ENCODE measurements at regions not wholly inside any gene's neighbourhood (a gene's known extent, or its start where the extent isn't known, plus 50 kb on each side); places are given as distances from the start of the nearest gene placed in this dataset.
"Not testable (repeated sequence)": the region's sequence is repeated elsewhere in the genome, so short reads cannot be mapped to it uniquely, and the experiment has no call there.

DNA sequence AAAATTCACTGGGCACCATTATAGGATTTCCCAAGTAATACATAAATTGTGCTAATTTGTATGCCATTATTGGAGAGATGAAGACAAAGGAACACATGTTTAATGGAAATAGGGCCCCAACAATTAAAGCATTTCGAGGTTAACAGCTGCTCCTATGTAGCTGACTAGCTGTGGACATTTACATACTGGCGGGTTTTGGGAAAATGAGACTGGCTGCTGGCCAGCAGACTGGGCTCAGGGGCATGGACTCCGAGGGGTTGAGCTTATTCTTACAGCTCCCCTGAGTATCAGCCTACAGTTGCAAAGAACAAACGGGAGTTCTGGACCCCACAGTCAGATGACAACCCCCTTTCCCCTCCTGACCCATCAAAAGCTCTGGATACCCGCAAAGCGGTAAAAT is 91.9 kb upstream of the MYO3A start:
- Histone ChIP-seq H3K4me3 (no peak overlapping the region), H3K27ac (no peak overlapping the region), H3K27me3 (no peaks in the 10 kb centered on the region), H3K36me3 (no peaks in the 10 kb centered on the region), H3K9me3 (no peaks in the 10 kb centered on the region), H3K4me1 (ENCODE audit: insufficient read depth) (no peaks in the 10 kb centered on the region)
- WGBS, 3 donors, result 57 to 67% (median 57%) methylated on average over 6 of the region's 6 CpGs
- no peak for DNase-seq
- intact Hi-C loops (cut with DNase I), result no loop called here
- TF ChIP-seq, protein P1, sequence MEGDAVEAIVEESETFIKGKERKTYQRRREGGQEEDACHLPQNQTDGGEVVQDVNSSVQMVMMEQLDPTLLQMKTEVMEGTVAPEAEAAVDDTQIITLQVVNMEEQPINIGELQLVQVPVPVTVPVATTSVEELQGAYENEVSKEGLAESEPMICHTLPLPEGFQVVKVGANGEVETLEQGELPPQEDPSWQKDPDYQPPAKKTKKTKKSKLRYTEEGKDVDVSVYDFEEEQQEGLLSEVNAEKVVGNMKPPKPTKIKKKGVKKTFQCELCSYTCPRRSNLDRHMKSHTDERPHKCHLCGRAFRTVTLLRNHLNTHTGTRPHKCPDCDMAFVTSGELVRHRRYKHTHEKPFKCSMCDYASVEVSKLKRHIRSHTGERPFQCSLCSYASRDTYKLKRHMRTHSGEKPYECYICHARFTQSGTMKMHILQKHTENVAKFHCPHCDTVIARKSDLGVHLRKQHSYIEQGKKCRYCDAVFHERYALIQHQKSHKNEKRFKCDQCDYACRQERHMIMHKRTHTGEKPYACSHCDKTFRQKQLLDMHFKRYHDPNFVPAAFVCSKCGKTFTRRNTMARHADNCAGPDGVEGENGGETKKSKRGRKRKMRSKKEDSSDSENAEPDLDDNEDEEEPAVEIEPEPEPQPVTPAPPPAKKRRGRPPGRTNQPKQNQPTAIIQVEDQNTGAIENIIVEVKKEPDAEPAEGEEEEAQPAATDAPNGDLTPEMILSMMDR (IDR thresholded peaks at IDR 0.05), result no peak
- no peak for TF ChIP-seq EP300 (IDR thresholded peaks at IDR 0.05)
- TF ChIP-seq POLR2A (IDR thresholded peaks at IDR 0.05), result no peak

DNA sequence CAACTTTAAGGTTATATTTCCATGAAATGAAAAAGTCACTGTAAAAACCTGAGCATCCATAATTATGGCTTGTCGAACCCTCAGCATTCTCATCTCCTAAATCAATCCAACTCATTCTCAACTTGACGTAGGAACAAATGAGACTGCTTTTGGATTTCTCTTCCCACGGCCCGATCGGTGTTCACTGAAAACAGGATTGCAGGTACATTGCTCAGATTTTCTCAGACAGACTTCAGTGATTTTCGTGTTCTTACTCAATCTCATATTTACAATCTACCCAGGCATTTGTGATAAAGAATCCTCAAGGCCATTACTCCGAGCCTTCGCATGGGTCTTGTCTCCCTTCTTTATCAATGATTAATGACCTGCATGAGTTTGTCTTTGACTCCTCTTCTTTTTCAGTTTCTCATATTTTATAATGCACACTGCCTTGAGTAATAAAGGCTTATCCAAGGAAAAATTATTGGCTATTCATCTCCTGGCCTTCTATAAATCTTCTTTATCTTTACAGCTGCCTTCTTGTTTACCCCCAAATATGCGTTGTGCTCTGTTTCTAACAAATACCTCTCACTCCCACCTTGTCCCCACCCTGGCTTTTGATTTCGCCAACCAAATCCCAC is 90.4 kb upstream of the MYO3A start:
- Histone ChIP-seq H3K4me3 (no peak overlapping the region), H3K4me1 (ENCODE audit: insufficient read depth) (no peaks in the 10 kb centered on the region), H3K27me3 (no peaks in the 10 kb centered on the region), H3K9me3 (no peaks in the 10 kb centered on the region), H3K27ac (no peak overlapping the region), H3K36me3 (no peaks in the 10 kb centered on the region)
- no peak for DNase-seq
- intact Hi-C loops (cut with DNase I), result no loop called here
- WGBS, 3 donors, result 15 to 21% (median 16%) methylated on average over 10 of the region's 10 CpGs
- TF ChIP-seq, protein P1 (IDR thresholded peaks at IDR 0.05), result no peak
- no peak for TF ChIP-seq POLR2A (IDR thresholded peaks at IDR 0.05)
- TF ChIP-seq EP300 (IDR thresholded peaks at IDR 0.05), result no peak

DNA sequence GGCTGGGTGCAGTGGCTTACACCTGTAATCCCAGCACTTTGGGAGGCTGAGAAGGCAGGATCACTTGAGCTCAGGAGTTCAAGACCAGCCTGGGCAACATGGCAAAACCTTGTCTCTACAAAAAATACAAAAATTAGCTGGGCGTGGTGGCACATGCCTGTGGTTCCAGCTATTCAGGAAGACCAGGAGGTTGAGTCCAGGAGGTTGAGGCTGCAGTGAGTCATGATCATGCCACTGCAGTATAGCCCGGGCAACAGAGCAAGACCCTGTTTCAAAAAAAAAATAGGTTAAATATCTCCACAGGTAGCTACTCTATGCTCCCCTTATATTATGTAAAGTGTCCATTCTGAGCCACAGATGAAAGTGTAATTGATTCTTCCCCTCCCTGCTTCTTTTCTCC is 89.3 kb upstream of the MYO3A start:
- DNase-seq; H3K27me3 ChIP-seq; H3K27ac ChIP-seq; H3K36me3 ChIP-seq; H3K4me3 ChIP-seq; intact Hi-C loops (cut with DNase I); H3K9me3 ChIP-seq; H3K4me1 ChIP-seq (ENCODE audit: insufficient read depth): not testable (repeated sequence)
- WGBS, 3 donors, result 84 to 87% (median 86%) methylated on average over 2 of the region's 2 CpGs

DNA sequence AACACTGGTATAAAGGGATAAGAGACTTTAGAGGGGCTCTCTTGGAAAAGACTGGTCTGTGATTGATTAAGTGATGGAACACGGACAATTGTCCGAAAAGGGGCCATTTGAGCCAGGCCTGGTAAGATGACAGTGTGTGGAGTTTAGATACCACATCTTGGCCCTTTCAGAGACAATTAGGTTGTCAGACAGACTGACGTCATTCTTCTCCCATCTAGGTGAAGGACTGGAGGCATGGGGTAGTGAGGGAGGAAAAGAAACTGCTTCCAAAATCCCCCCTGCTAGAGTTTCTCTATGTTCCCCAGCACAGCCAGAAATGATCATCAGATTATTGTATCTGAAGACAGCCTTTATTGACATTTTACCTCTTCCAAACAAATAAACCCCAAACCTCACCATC is 84.8 kb upstream of the MYO3A start:
- no peak for DNase-seq
- intact Hi-C loops (cut with DNase I), result no loop called here
- WGBS, 3 donors, result 69 to 83% (median 69%) methylated on average over 3 of the region's 3 CpGs
- Histone ChIP-seq H3K27ac (no peak overlapping the region), H3K27me3 (no peaks in the 10 kb centered on the region), H3K4me3 (no peak overlapping the region), H3K9me3 (no peaks in the 10 kb centered on the region), H3K4me1 (ENCODE audit: insufficient read depth) (no peaks in the 10 kb centered on the region), H3K36me3 (no peaks in the 10 kb centered on the region)
- TF ChIP-seq POLR2A (IDR thresholded peaks at IDR 0.05) (no peak), EP300 (IDR thresholded peaks at IDR 0.05) (no peak)
- TF ChIP-seq, protein P1 (IDR thresholded peaks at IDR 0.05), result no peak

DNA sequence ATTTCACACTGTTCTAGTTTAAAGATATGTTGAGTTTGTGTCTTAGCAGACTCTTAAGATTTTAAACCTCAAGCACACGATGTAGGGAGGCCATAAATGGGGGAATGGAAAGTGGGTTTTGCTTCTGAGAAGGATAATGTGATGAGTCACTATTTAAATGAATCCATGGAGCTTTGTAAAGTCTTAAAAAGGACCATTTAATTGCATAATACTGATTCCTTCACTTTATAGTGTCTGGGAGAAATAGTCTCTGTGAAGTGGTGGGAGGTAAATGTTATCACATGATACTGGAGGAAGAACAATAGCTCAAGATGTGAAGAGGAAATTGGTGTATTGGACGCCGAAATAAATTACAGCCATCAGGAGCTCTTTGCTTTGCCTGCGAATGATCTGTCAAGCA is 84.0 kb upstream of the MYO3A start:
- H3K4me1 ChIP-seq (ENCODE audit: insufficient read depth), result no peaks in the 10 kb centered on the region
- no peak overlapping the region for H3K27ac ChIP-seq
- no peak for DNase-seq
- TF ChIP-seq POLR2A (IDR thresholded peaks at IDR 0.05), result no peak
- no peak for TF ChIP-seq EP300 (IDR thresholded peaks at IDR 0.05)
- TF ChIP-seq, protein P1 (IDR thresholded peaks at IDR 0.05), result no peak
- WGBS, 3 donors, result 34 to 44% (median 43%) methylated on average over 4 of the region's 4 CpGs
- no peaks in the 10 kb centered on the region for H3K36me3 ChIP-seq
- no peaks in the 10 kb centered on the region for H3K27me3 ChIP-seq
- intact Hi-C loops (cut with DNase I), result no loop called here
- no peak overlapping the region for H3K4me3 ChIP-seq
- H3K9me3 ChIP-seq, result no peaks in the 10 kb centered on the region
